ENCODE measurements at regions not wholly inside any gene's neighbourhood (a gene's known extent, or its start where the extent isn't known, plus 50 kb on each side); places are given as distances from the start of the nearest gene placed in this dataset.
"Not testable (repeated sequence)": the region's sequence is repeated elsewhere in the genome, so short reads cannot be mapped to it uniquely, and the experiment has no call there.

GRCh38 chr3:59499954-59500353 is 450.1 kb upstream of the CFAP20DC start:
- no peak for DNase-seq (ENCODE audit: low read depth)

GRCh38 chr3:59499000-59499399 is 449.2 kb upstream of the CFAP20DC start:
- DNase-seq (ENCODE audit: low read depth) = no peak

GRCh38 chr3:59496250-59496649 is 446.4 kb upstream of the CFAP20DC start:
- DNase-seq (ENCODE audit: low read depth) = no peak

GRCh38 chr3:59494969-59495368 is 445.1 kb upstream of the CFAP20DC start:
- DNase-seq (ENCODE audit: low read depth) = not testable (repeated sequence)

- no peak for DNase-seq (ENCODE audit: low read depth)
Observed at GRCh38 chr3:59486520-59486919, 436.7 kb upstream of the CFAP20DC start.

GRCh38 chr3:59483191-59483590 is 433.4 kb upstream of the CFAP20DC start:
- DNase-seq (ENCODE audit: low read depth) = no peak

GRCh38 chr3:59482684-59483083 is 432.9 kb upstream of the CFAP20DC start:
- no peak for DNase-seq (ENCODE audit: low read depth)

- DNase-seq (ENCODE audit: low read depth) = no peak
Observed at GRCh38 chr3:59481776-59482400, 432.1 kb upstream of the CFAP20DC start.

- DNase-seq (ENCODE audit: low read depth) = no peak
Observed at GRCh38 chr3:59480486-59480995, 430.7 kb upstream of the CFAP20DC start.

GRCh38 chr3:59473636-59474035 is 423.8 kb upstream of the CFAP20DC start:
- DNase-seq (ENCODE audit: low read depth) = no peak

GRCh38 chr3:59472541-59472940 is 422.7 kb upstream of the CFAP20DC start:
- no peak for DNase-seq (ENCODE audit: low read depth)

GRCh38 chr3:59469948-59470723 is 420.3 kb upstream of the CFAP20DC start:
- DNase-seq (ENCODE audit: low read depth) = no peak

- DNase-seq (ENCODE audit: low read depth) = no peak
Observed at GRCh38 chr3:59467476-59467875, 417.7 kb upstream of the CFAP20DC start.

GRCh38 chr3:59464187-59464586 is 414.4 kb upstream of the CFAP20DC start:
- no peak for DNase-seq (ENCODE audit: low read depth)

- no peak for DNase-seq (ENCODE audit: low read depth)
Observed at GRCh38 chr3:59463253-59463652, 413.4 kb upstream of the CFAP20DC start.

- DNase-seq (ENCODE audit: low read depth) = no peak
Observed at GRCh38 chr3:59460068-59460467, 410.2 kb upstream of the CFAP20DC start.

GRCh38 chr3:59456852-59457485 is 407.1 kb upstream of the CFAP20DC start:
- DNase-seq (ENCODE audit: low read depth) = no peak

GRCh38 chr3:59451800-59452746 is 402.2 kb upstream of the CFAP20DC start:
- no peak for DNase-seq (ENCODE audit: low read depth)

- peak; percentile 26 for DNase-seq (ENCODE audit: low read depth)
Observed at GRCh38 chr3:59450946-59451763, 401.3 kb upstream of the CFAP20DC start.

GRCh38 chr3:59450437-59450836 is 400.6 kb upstream of the CFAP20DC start:
- DNase-seq (ENCODE audit: low read depth) = no peak

All from stimulated activated CD8-positive, alpha-beta memory T cell treated with anti-CD3 and anti-CD28 coated beads, Interleukin-4, amount 100 ng/mL, for 24 hours (primary cell).